ENCODE measurements at regions not wholly inside any gene's neighbourhood (a gene's known extent, or its start where the extent isn't known, plus 50 kb on each side); places are given as distances from the start of the nearest gene placed in this dataset.
A peak's percentile ranks its signal among the peaks of the same experiment; 100 is the strongest.
"Not testable (repeated sequence)": the region's sequence is repeated elsewhere in the genome, so short reads cannot be mapped to it uniquely, and the experiment has no call there.

DNA sequence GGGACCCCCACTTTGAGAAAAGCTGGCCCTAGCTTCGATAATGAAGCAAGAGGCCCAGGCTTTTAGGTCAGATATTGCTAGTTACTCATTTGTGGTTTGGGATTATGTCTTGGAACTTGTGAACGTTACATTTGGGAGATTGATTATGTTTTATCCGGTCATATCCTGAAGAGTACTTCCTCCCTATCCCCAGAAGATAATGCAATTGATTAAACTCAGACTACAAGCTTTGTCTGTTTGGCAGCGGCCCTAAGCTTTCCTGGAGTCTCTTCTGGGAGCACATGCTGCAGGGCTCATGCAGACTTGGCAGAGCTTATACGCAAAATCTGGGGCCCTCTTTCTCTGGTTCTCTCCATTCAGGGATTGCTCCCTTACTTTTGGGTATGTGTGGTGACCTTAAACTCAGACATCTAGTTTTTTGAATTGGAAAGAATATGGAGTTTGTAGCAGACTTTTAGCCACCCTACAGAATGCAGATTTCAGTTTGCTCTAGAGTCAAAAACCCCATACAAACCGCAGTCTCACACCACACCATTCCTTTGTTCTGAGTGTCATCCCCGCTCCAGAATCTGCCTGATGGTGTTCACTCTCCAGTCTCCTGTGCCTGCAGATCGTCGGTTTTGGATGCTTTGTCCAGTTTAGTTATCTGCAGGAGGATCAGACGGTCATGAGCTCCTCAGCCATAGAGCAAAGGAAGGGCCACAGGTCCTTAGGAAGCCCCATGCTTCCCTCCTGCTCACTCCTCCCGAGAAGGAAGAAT lies 449.5 kb upstream of the TRPC7 start:
- intact Hi-C loops (cut with DNase I): loop anchor here in 1 of 2 donors (10.0 kb wide), 1 partner anchor 170 kb away; no protein-coding TSS in a partner anchor
- ATAC-seq: no peak
- DNase-seq: peak; percentile 22

DNA sequence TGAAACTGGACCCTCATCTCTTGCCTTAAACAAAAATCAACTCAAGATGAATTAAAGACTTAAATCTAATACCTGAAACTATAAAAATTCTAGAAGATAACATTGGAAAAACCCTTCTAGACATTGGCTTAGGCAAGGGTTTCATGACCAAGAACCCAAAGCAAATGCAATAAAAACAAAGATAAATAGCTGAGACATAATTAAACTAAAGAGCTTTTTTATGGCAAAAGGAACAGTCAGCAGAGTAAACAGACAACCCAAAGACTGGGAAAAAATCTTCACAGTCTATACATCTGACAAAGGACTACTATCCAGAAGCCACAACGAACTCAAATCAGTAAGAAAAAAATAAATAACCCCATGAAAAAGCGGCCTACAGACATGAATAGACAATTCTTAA lies 446.9 kb upstream of the TRPC7 start:
- intact Hi-C loops (cut with DNase I): loop anchor here in 1 of 2 donors (10.0 kb wide), 1 partner anchor 173 kb away; no protein-coding TSS in a partner anchor
- ATAC-seq, DNase-seq: not testable (repeated sequence)

DNA sequence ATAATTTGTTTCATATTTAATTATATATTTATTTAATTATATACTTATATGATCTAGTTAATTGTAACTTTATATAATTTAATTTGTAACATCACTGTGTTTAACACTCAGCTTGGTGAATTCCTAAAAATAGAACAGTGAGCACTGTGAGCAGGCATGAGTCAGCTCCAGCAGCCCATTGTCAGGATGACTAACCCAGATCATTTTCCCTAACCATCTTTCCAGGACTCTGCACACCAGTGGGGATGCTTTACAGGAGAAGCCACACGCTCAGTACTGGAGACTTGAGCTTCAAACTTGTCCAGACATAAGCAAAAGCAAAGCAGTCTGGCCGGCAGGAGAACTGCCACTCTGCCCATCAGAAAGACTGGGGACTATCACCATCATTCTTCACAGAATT lies 446.2 kb upstream of the TRPC7 start:
- peak; percentile 21 for DNase-seq
- intact Hi-C loops (cut with DNase I): loop anchor here in 1 of 2 donors (10.0 kb wide), 1 partner anchor 173 kb away; no protein-coding TSS in a partner anchor

DNA sequence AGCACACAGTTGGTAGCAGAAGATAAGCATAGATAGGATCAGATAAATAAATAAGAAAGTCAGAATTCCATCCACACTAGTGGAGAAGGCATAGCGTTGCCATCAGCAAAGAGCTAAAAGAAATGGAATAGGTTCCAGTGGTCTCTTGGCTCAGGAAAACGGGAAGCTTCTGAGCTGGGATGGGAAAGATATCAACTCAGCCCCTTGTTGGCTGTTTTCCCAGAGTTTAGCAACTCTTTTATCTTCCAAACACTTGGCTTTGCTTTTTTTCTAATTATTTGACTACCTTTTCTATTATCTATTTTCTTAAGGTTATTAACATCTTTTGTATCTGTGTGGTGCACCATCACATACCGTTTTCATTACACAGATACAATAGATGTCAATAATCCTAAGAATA lies 445.7 kb upstream of the TRPC7 start:
- no peak for ATAC-seq
- no peak for DNase-seq
- intact Hi-C loops (cut with DNase I): loop anchor here in 1 of 2 donors (10.0 kb wide), 1 partner anchor 174 kb away; no protein-coding TSS in a partner anchor

More for the DNA sequence above, 446.2 kb upstream of the TRPC7 start:
- ATAC-seq: peak in 1 of 2 donors; percentile 88

DNA sequence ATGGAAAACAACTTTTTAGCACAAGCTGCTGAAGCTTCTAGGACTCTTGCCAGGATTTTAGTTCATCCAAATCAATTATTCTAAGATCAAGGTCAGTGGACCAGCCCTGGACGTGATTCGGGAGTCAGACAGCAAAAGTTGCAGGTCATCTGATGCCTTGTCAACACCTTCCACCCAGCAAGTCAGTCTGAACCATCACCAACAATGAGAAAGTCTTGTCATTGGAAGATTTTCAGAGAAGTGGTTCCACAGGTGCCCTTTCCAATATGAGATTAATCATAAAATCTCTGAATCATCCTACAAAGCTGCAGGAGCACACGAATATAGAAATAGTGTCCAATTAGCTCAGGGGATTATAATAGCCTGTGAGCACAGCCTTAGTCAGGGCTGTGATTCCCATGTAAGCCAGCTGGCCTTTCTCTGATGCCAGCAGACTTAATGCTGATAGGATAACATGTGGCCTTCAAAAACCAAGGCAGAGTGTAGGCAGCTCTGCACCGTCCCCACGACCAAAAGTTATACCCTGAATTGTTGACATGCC lies 445.0 kb upstream of the TRPC7 start:
- DNase-seq: peak; percentile 24
- peak; percentile 92 to 95 for ATAC-seq
- intact Hi-C loops (cut with DNase I): loop anchor here in 1 of 2 donors (10.0 kb wide), 1 partner anchor 174 kb away; no protein-coding TSS in a partner anchor

DNA sequence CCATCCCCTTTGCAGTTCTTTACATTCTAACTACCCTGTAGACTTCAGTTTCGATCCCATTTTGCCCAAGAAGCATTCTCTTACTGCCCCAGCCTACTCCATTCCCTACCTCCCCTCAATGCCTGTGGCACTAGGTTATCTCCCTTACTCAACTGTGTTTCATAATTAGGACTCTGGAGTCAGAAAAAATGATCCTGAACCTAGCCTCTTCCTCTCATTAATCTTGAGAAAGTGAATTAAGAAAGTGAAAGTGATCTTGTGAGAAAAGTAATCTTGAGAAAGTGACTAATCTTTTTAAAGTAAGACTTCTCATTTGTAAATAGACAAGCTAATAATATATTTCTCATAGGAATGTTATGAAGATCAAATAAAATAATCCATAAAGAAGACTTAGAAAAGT lies 444.0 kb upstream of the TRPC7 start:
- ATAC-seq: peak in 1 of 2 donors; percentile 22
- DNase-seq: no peak
- intact Hi-C loops (cut with DNase I): loop anchor here (10.0 kb wide), 2 partner anchors 245 to 415 kb away; no protein-coding TSS in a partner anchor

DNA sequence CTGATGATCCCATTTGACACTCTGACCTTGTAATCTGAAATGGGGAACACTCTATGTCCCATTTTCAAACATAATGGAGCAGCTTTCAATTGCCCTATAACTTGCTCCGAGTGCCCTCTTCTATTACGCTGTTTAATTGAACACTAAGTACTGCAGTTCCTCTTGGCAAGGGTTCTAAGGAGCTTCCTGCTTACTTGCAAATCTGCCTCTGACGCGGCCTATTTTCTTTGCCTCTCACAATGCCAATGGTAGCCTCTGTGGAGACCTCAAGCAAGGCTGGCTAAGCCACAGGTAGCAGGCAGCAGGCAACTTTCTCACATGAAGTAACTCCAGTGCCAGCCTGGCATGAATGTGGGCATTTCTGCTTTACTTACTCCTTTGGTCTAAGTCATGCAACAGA lies 443.4 kb upstream of the TRPC7 start:
- ATAC-seq (no peak), DNase-seq (no peak)
- intact Hi-C loops (cut with DNase I): loop anchor here (10.0 kb wide), 2 partner anchors 246 to 416 kb away; no protein-coding TSS in a partner anchor

DNA sequence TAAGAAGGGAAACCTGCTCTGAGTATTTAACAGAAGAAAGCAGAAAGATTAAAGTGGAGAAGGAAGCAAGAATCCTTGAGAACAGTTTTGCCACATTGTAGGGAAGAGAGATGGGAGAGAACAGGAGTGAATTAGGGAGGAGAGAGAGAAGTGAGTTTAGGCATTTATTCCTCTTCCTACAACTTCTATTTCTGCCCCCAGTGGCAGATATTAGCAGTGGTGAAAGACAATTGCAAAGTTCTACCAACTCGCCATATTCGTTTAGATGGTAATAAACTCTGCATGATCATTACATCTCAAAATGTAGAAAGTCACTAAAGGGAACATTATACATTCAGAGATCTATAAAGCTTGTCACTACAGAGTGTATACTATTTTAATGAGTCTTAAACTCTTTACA lies 440.1 kb upstream of the TRPC7 start:
- ATAC-seq (no peak), DNase-seq (no peak)
- intact Hi-C loops (cut with DNase I): loop anchor here (10.0 kb wide), 2 partner anchors 249 to 419 kb away; no protein-coding TSS in a partner anchor

DNA sequence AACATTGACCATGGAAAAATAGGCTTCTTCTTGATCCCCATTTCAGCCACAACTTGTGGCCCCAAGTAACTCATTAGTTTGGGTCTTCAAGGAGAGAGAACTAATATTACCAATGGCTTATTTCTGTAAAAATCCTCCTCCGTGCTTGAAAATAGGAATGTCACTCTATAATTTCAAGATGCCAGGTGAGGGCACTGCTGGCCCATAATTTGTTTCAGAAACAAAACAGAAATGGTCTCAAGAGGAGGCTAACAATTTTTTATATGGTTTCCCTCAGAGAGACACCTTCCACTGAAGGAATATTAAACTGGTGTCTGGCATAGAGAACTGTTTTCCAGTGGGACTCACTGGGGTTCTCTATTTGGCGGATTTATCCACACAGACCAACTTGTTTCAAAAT lies 437.0 kb upstream of the TRPC7 start:
- ATAC-seq (peak in 1 of 2 donors; percentile 29), DNase-seq (no peak)
- intact Hi-C loops (cut with DNase I): loop anchor here (5.0 to 10.0 kb wide), 3 partner anchors 250 to 422 kb away; no protein-coding TSS in a partner anchor

DNA sequence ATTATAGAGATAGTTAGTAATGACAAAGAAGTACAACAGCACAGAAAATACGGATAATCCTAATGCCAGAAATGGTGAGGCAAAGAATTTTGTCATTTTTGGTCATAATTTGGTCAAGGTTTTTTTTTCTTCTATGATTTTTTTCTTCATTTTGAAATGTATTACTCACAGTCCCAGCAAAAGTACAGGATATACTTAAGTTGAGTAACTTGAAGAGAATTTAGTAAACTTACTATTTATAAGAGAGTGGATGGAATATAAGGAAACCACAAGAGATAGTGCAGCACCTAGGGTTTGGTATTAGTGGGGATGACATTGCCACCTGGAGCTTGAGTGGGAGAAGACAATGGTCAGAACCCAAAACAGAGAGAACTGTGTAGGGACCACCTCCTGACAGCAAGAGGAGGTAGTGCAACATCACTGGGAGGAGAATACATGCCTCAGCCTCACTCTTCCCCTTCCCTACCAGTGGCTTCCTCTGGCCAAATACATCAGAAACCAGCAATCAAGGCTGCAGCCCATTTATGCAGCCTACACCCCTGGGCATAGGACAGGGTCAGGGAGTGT lies 434.5 kb upstream of the TRPC7 start:
- no peak for DNase-seq
- intact Hi-C loops (cut with DNase I): loop anchor here (5.0 to 10.0 kb wide), 3 partner anchors 252 to 425 kb away; no protein-coding TSS in a partner anchor
- ATAC-seq: no peak

DNA sequence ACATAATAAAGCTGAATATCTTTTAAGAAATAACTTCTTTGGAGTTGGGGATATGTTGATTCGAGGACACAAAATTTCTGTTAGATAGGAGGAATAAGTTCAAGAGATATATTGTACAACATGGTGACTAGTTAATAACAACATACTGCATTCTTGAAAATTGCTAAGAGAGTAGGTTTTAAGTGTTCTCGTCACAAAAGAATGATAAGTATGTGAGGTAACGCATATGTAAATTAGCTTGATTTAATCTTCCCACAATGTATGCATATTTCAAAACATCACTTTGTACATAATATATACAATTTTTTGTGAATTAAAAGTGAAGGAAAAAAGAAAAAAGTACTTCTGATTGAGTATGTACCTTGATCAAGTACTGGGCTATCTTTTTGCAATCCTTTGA lies 428.0 kb upstream of the TRPC7 start:
- no peak for ATAC-seq
- intact Hi-C loops (cut with DNase I): no loop called here
- no peak for DNase-seq

DNA sequence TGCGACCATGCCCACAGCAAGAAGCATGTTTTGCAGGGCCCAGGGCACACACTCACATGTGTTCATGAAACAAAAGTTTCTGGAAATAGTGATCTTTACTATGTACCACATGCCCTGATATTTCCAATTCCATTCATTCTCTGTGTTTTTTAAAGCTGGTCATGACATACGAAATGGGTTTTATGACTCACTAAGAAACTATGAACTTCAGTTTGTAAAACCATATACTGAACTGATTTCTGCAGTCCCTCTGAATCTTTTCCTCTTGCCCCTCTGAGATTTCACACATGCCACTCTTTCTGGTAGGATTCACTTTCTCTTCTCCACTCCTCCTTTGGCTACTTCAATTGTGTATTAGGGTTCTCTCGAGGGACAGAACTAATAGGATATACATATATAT lies 416.1 kb upstream of the TRPC7 start:
- ATAC-seq (no peak), DNase-seq (no peak)
- intact Hi-C loops (cut with DNase I): no loop called here

DNA sequence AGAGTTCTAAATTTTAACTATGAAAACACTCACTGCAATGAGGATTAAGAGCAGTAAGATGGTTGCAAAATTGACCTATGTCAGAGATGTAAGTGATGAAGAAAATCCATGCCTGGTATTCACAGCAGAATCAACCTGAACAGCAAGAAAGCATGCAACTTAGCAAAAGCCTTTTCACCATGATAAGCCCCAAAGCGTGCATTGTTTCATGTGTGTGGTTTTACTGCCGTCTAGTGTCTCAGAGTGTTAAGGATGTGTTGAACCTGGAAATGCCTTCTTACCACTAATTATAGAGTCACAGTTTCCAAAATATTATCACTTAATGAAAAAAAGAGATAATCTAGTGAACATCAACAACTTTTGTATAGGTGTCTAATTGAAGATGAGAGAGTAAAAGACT lies 415.2 kb upstream of the TRPC7 start:
- no peak for ATAC-seq
- intact Hi-C loops (cut with DNase I): no loop called here
- DNase-seq: no peak

DNA sequence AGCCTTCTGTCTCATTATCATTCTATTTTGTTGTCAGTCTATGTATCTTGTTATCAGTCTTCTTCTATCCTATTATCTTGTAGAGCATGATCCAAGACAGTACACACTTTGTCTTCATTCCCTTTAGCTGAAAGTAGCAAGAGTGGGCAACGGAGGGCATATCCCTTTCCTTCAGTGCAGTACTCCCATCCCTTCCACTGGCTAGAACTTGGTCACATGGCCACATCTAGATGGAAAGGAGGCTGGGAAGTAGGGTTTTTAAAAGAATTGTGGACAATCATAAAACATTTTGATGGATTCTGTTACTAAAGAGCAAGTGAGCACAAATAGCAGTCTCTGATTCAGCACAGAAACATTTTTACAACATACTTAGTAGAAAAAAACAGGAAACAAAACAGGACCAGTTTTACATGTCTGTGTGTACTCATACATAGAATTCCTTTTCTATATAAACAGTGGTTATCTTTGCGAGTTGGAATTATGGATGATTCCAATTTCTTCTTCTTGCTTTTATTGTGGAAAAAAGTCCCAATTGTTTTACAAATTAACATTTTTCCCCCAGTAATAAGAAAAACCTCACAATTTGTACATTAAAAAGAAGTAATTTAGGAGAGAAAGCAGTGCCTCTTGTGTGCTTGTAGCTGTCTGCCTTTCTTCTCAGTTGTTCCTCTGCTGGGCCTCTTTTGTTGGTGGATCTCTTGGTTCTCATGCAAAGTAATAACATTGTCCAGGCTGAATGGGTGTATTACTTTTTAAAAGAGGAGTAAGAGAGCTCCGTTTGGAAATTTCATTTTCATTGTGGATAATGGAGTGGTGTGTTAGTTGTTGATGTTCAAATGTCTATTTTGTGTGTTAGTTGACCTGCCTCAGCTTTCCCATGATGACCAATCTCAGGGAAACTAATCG lies 410.9 kb upstream of the TRPC7 start:
- intact Hi-C loops (cut with DNase I): no loop called here
- DNase-seq (no peak), ATAC-seq (no peak)

DNA sequence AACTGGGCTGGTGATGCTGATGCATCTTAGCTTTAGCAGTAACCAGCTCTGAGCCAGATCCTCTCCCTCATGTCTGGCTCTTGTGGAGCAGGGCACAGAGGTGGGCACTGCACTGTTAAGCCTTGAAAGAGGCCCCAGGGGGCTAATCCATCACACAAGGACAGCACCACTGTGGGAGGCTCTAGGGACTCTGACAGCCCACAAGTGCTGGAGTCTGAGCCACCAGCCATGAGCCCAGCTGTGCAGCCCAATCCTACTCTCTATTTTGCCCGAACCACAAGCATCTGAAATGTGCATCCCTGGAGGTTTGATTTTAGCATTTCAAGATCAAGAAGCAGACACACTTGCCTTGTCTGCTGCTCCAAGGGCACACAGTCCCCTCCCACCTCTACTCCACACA lies 407.1 kb upstream of the TRPC7 start:
- ATAC-seq (no peak), DNase-seq (no peak)
- intact Hi-C loops (cut with DNase I): no loop called here

DNA sequence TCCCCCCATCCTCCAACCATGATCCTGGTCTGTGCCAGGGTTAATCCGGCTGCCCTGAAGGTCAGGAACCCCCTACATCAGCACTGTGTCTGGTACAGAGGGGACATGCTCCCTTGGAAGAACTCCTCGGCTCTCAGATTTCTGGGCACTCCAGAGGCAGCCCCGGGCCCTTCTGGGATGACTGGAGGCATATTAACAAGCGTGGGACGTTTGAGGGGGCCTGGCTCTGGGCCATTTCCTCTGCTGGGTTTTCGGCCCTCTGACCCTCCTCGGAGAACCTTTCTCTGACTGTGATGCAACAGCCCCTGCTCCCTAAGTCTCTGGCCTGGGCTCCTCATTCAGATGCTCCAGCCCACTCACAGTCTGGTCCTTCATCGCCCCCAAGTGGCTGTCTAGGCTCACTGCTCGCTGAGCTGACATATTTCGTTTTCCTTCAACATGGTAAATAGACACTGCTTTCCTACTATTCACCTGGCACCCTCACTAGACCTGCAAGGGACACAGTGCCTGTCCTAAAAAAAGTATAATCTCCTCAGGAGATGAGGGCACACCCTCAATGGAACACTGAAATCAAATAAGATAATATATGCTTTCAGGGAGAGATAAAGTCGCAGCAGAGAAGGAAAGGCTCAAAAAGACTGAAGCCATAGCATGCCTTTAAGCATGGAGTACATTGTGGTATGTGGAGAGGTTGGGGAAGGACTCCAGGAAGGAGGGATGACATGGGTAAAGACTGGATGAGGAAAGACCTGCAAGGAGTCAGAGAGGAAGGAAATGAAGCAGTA lies 404.7 kb upstream of the TRPC7 start:
- ATAC-seq (peak; percentile 81 to 88), DNase-seq (peak; percentile 56)
- intact Hi-C loops (cut with DNase I): loop anchor here (2.0 to 5.0 kb wide), 2 partner anchors 521 to 523 kb away; no protein-coding TSS in a partner anchor

DNA sequence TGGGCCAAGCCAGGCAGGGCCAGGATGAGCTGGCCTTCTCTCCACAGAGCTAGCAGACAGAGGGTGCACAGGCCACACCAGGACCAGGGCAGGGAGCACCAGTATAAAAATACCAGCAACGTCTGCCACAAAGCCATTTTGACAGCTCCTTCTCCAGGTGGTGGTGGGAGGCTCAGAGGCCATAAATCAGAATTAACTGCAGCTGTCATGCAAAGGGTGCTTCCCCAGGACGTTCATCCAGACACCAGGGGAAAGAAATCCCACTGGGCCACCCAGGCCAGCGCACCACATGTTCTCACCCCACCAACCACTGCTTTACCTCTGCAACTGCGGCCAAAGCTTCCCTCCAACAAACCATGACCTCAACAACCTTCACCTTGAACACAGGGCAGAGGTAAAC lies 403.7 kb upstream of the TRPC7 start:
- intact Hi-C loops (cut with DNase I): loop anchor here in 1 of 2 donors (5.0 kb wide), 1 partner anchor 522 kb away; no protein-coding TSS in a partner anchor

DNA sequence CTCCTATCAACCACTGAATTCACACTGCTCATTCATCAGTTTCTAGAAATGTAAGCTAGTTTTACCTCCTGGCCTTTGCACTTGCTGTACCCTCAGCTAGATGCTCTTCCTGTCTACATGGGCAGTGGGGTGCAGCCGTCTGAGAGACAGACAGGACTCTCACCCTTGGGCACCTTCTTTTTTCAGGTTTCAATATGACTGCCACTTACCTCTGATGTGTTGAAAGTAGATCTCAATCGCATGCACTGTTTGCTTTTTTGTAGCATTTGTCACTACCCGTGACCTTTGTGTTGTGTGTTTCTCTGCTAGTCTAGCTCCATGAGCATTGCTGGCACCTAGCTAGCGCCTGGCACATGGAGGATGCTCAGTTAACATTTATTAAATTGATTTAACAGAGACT lies 403.1 kb upstream of the TRPC7 start:
- ATAC-seq (no peak), DNase-seq (no peak)
- intact Hi-C loops (cut with DNase I): loop anchor here in 1 of 2 donors (5.0 kb wide), 1 partner anchor 521 kb away; no protein-coding TSS in a partner anchor

More for the DNA sequence above, 403.7 kb upstream of the TRPC7 start:
- ATAC-seq (no peak), DNase-seq (no peak)

Measured in left cardiac atrium (tissue), 4 donors.